Nephron (organoid): ENCODE measurements at regions not wholly inside any gene's neighbourhood (a gene's known extent, or its start where the extent isn't known, plus 50 kb on each side); places are given as distances from the start of the nearest gene placed in this dataset.

ENCODE experiments used
- H3K27ac Mint-ChIP-seq, 3 experiments: 2 replicates each; pipeline ENCODE4 v1.8.0; 2020; ENCODE audit warnings: mixed read lengths in 3 of 3, mild to moderate bottlenecking in 2 of 3, moderate library complexity in 1 of 3
- H3K27me3 Mint-ChIP-seq: 2 replicates; pipeline ENCODE4 v1.8.0; 2021; ENCODE audit warnings: low read depth, mild to moderate bottlenecking, moderate library complexity, mixed read lengths
- H3K36me3 Mint-ChIP-seq: 2 replicates; pipeline ENCODE4 v1.8.0; 2020; ENCODE audit warnings: low read depth, mixed read lengths
- H3K4me1 Mint-ChIP-seq: 2 replicates; pipeline ENCODE4 v1.8.0; 2020; ENCODE audit warnings: mixed read lengths
- H3K4me3 Mint-ChIP-seq, 3 experiments: 2 replicates each; pipeline ENCODE4 v1.8.0; 2020; ENCODE audit warnings: mild to moderate bottlenecking in 3 of 3, mixed read lengths in 3 of 3, moderate library complexity in 2 of 3
- H3K9me3 Mint-ChIP-seq: 2 replicates; pipeline ENCODE4 v1.8.0; 2020; ENCODE audit warnings: mixed read lengths
- CTCF ChIP-seq, 3 experiments: fragments of 200-600 bp; sonication (generic); IDR thresholded peaks; one replicate each; pipeline ENCODE4 v1.5.0; 2021; ENCODE audit warnings: antibody characterized with exemption in 3 of 3; ENCODE audit not compliant: unreplicated experiment in 3 of 3

DNA sequence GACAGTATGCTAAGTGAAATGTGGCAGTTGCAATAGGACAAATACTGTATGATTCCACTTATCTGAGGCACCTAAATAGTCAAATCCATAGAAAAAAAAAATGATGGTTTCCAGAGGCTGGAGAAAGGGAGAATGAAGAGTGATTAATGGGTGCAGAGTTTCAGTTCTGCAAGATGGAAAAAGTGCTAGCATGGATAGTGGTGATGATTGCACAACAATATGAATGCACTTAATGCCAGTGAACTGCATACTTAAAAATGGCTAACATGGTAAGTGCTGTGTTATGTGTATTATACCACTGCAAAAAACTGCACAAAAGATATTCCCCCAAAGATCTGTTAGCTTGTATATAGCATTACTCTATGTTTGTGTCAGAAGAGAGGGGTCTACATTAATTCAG is 185.4 kb downstream of the INHBB start:
- Mint-ChIP-seq H3K9me3 (peaks cover 2% of the 10 kb centered on the region), H3K36me3 (no peaks in the 10 kb centered on the region), H3K4me1 (no peaks in the 10 kb centered on the region), H3K27me3 (peaks cover 41% of the 10 kb centered on the region), H3K4me3 (no peak overlapping the region), H3K27ac (no peak overlapping the region)
- TF ChIP-seq CTCF (IDR thresholded peaks at IDR 0.05; ENCODE audit: unreplicated experiment in 3 of 3) = no peak

- Mint-ChIP-seq H3K36me3 (no peaks in the 10 kb centered on the region), H3K9me3 (peaks cover 2% of the 10 kb centered on the region), H3K4me3 (no peak overlapping the region), H3K4me1 (no peaks in the 10 kb centered on the region), H3K27me3 (peaks cover 42% of the 10 kb centered on the region), H3K27ac (no peak overlapping the region)
- TF ChIP-seq CTCF (IDR thresholded peaks at IDR 0.05; ENCODE audit: unreplicated experiment in 3 of 3) = no peak
Observed at GRCh38 chr2:120531863-120532600, 186.1 kb downstream of the INHBB start.

GRCh38 chr2:120533625-120534024 is 187.7 kb downstream of the INHBB start:
- no peak overlapping the region for H3K4me3 Mint-ChIP-seq

DNA sequence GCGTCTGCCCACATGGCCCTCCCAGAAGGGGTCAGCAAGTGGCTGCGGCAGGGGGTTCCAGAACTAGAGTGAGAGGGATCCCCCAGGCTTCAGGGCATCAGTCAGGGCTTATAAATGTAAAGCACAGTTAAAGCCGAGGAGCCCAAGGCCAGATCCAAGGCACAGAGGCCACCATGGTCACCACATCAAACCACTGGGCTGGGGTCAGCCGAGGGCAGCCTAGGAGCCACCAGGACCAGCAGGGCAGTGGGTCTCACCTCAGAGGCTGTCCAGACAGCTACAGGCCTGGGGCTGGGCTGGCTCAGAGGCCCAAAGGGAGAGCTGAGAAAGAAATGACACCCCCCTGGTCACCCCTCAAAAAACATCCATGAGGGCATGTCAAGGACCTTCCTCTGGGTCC is 188.5 kb downstream of the INHBB start:
- Mint-ChIP-seq H3K36me3 (no peaks in the 10 kb centered on the region), H3K27me3 (peaks cover 41% of the 10 kb centered on the region), H3K4me3 (no peak overlapping the region), H3K9me3 (no peaks in the 10 kb centered on the region), H3K27ac (no peak overlapping the region), H3K4me1 (peaks cover 3% of the 10 kb centered on the region)
- TF ChIP-seq CTCF (IDR thresholded peaks at IDR 0.05; ENCODE audit: unreplicated experiment in 3 of 3) = no peak

More at GRCh38 chr2:120533625-120534024, 187.7 kb downstream of the INHBB start:
- Mint-ChIP-seq H3K9me3 (no peaks in the 10 kb centered on the region), H3K4me1 (no peaks in the 10 kb centered on the region), H3K36me3 (no peaks in the 10 kb centered on the region), H3K27me3 (peaks cover 38% of the 10 kb centered on the region), H3K27ac (no peak overlapping the region)
- TF ChIP-seq CTCF (IDR thresholded peaks at IDR 0.05; ENCODE audit: unreplicated experiment in 3 of 3) = no peak

DNA sequence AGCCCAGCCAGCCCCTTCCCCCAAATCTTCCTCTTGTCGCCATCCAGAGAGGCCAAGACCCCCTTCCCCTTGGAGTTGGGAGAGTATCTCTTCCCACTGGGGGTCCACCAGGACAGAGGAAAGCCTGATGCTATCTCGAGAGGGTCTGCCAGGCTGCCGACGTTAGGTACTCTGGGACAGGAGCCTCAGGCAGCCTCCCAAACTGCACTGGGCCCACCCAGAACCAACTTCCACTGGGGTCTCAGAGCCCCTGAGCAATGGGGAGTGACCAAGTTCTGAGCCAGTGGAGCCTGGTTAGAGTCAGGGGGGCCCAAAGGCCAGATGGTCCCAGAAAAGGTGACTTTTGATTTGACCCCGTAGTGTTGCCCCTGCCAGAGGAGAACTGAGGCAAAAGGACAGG is 189.1 kb downstream of the INHBB start:
- Mint-ChIP-seq H3K27ac (no peak overlapping the region), H3K4me1 (peaks cover 5% of the 10 kb centered on the region), H3K4me3 (no peak overlapping the region), H3K36me3 (no peaks in the 10 kb centered on the region), H3K27me3 (peaks cover 41% of the 10 kb centered on the region), H3K9me3 (no peaks in the 10 kb centered on the region)
- TF ChIP-seq CTCF (IDR thresholded peaks at IDR 0.05; ENCODE audit: unreplicated experiment in 3 of 3) = no peak

GRCh38 chr2:120536141-120536540 is 190.2 kb downstream of the INHBB start:
- H3K27me3 Mint-ChIP-seq = peaks cover 50% of the 10 kb centered on the region

More at GRCh38 chr2:120536141-120536540, 190.2 kb downstream of the INHBB start:
- Mint-ChIP-seq H3K36me3 (no peaks in the 10 kb centered on the region), H3K4me3 (no peak overlapping the region), H3K9me3 (no peaks in the 10 kb centered on the region), H3K27ac (no peak overlapping the region), H3K4me1 (peaks cover 10% of the 10 kb centered on the region)
- TF ChIP-seq CTCF (IDR thresholded peaks at IDR 0.05; ENCODE audit: unreplicated experiment in 3 of 3) = no peak
